ENCODE measurements at regions not wholly inside any gene's neighbourhood (a gene's known extent, or its start where the extent isn't known, plus 50 kb on each side); places are given as distances from the start of the nearest gene placed in this dataset.
"Not testable (repeated sequence)": the region's sequence is repeated elsewhere in the genome, so short reads cannot be mapped to it uniquely, and the experiment has no call there.

- Histone ChIP-seq H3K4me3 (ENCODE audit: insufficient read depth, low read depth, low read length) (no peak overlapping the region), H3K36me3 (replicated peaks; ENCODE audit: control insufficient read depth, insufficient read depth, low read length) (no peaks in the 10 kb centered on the region), H3K27me3 (ENCODE audit: control insufficient read depth, insufficient read depth, low read length) (no peaks in the 10 kb centered on the region)
- DNase-seq, result no peak
Measured at GRCh38 chr2:47728551-47728950, 54.4 kb upstream of the MSH6 start.

DNA sequence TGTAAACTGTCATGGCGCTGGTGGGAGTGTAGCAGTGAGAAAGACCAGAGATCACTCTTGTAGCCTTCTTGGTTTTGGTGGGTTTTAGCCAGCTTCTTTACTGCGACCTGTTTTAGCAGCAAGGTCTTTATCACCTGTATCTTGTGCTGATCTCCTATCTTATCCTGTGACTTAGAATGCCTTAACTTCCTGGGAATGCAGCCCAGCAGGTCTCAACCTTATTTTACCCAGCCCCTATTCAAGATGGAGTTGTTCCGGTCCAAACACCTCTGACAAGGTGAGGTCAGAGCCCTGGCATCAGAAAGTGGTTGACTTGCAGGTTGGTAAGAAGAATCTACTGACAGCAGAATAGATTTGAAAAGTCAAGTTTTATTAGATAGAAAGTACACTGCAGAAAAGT is 55.0 kb upstream of the MSH6 start:
- Histone ChIP-seq H3K27me3 (ENCODE audit: control insufficient read depth, insufficient read depth, low read length) (no peaks in the 10 kb centered on the region), H3K4me3 (ENCODE audit: insufficient read depth, low read depth, low read length) (no peak overlapping the region), H3K36me3 (replicated peaks; ENCODE audit: control insufficient read depth, insufficient read depth, low read length) (no peaks in the 10 kb centered on the region)
- no peak for DNase-seq

GRCh38 chr2:47726978-47727377 is 56.0 kb upstream of the MSH6 start:
- H3K36me3 ChIP-seq (replicated peaks; ENCODE audit: control insufficient read depth, insufficient read depth, low read length); H3K27me3 ChIP-seq (ENCODE audit: control insufficient read depth, insufficient read depth, low read length); H3K4me3 ChIP-seq (ENCODE audit: insufficient read depth, low read depth, low read length); DNase-seq: not testable (repeated sequence)

DNA sequence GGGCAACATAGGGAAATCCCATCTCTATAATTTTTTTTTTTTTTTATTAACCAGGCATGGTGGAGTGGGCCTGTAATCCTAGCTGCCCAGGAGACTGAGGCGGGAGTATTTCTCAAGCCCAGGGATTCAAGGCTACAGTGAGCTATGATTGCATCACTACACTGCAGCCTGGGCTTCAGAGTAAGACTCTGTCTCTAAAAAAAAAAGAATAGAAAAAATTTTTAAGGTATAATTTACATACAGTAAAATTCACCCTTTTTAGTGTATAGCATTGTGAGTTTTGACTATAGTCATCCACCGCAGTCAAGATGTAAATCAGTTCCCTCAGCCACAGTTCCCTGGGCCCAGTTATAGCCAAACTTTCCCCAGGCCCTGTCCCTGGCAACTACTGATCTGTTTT is 57.1 kb upstream of the MSH6 start:
- DNase-seq, result no peak
- H3K27me3 ChIP-seq (ENCODE audit: control insufficient read depth, insufficient read depth, low read length), result no peaks in the 10 kb centered on the region
- no peak overlapping the region for H3K4me3 ChIP-seq (ENCODE audit: insufficient read depth, low read depth, low read length)

DNA sequence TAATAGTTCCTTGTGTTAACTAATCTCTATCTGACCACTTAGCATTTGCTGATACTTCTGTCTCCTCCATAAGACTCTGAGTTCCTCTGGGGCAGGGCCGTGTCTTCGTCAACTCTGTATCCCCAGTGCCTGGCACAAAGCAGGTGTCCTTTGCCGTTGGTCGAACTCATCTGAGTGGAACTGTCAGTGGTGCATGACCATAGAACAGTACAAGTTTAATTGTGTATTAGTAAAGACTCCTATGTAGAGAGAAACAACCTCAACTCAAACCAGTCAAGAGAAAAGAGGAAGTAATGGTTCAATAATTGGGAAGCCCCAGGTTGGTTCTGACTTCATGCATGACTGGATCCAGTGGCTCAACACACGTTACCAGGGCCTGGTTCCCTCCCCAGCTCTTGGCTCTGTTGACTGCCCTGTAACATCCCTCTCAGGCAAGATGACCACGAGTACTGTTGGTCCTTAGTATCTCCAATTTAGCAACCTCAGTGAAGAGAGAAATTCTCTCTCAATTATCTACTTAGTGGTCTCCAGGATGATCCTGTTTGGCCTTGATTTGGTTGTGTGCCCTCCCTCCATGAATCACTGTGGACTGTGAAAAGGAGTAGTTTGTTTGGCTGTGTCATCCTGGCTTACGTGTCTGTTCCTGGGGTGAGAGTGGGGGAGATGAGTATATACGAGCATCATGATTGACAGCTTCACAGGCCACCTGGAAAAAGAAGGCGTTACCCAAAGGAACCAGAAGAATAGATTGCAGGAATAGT is 58.5 kb upstream of the MSH6 start:
- Histone ChIP-seq H3K36me3 (replicated peaks; ENCODE audit: control insufficient read depth, insufficient read depth, low read length) (no peaks in the 10 kb centered on the region), H3K4me3 (ENCODE audit: insufficient read depth, low read depth, low read length) (no peak overlapping the region), H3K27me3 (ENCODE audit: control insufficient read depth, insufficient read depth, low read length) (no peaks in the 10 kb centered on the region)
- no peak for DNase-seq

More for the DNA sequence above, 57.1 kb upstream of the MSH6 start:
- H3K36me3 ChIP-seq (replicated peaks; ENCODE audit: control insufficient read depth, insufficient read depth, low read length), result no peaks in the 10 kb centered on the region

DNA sequence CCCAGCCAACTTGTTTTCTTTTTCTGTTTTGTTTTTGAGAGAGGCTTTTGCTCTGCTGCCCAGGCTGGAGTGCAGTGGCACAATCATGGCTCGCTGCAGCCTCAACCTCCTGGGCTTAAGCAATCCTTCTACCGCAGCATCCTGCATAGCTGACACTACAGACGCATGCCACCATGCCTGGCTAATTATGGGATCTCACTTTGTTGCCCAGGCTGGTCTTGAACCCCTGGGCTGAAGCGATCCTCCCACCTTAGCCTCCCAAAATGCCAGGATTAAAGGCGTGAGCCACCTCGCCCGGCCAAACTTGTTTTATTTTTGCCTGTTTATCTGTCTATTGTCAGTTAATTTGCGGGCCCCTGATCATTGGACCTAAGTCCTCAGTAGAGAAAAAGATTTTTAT is 61.6 kb upstream of the MSH6 start:
- Histone ChIP-seq H3K36me3 (replicated peaks; ENCODE audit: control insufficient read depth, insufficient read depth, low read length) (no peaks in the 10 kb centered on the region), H3K4me3 (ENCODE audit: insufficient read depth, low read depth, low read length) (no peak overlapping the region), H3K27me3 (ENCODE audit: control insufficient read depth, insufficient read depth, low read length) (no peaks in the 10 kb centered on the region)
- DNase-seq, result no peak

DNA sequence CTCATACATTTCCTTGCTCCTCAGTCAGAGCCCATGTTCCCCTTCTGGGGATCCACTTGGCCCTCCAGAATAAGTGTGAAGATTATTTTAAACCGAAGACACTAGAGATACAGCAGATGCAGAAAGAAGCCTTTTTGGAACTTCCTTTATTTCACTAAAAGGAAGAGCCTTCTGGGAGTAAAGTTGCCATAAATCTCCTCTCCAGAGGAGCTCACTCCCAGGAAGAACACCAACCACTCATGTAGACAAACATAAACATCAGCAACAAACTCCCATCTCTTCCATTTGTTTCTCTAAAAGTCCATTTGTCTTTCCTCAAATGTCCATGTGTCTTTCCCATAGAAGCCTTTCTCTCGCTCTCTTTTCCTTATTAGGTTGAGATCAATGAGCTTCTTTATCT is 62.4 kb upstream of the MSH6 start:
- Histone ChIP-seq H3K4me3 (ENCODE audit: insufficient read depth, low read depth, low read length) (no peak overlapping the region), H3K36me3 (replicated peaks; ENCODE audit: control insufficient read depth, insufficient read depth, low read length) (no peaks in the 10 kb centered on the region), H3K27me3 (ENCODE audit: control insufficient read depth, insufficient read depth, low read length) (no peaks in the 10 kb centered on the region)
- DNase-seq, result no peak

GRCh38 chr2:47720036-47720435 is 62.9 kb upstream of the MSH6 start:
- DNase-seq, result no peak
- H3K36me3 ChIP-seq (replicated peaks; ENCODE audit: control insufficient read depth, insufficient read depth, low read length), result no peaks in the 10 kb centered on the region
- no peaks in the 10 kb centered on the region for H3K27me3 ChIP-seq (ENCODE audit: control insufficient read depth, insufficient read depth, low read length)
- H3K4me3 ChIP-seq (ENCODE audit: insufficient read depth, low read depth, low read length), result no peak overlapping the region

DNA sequence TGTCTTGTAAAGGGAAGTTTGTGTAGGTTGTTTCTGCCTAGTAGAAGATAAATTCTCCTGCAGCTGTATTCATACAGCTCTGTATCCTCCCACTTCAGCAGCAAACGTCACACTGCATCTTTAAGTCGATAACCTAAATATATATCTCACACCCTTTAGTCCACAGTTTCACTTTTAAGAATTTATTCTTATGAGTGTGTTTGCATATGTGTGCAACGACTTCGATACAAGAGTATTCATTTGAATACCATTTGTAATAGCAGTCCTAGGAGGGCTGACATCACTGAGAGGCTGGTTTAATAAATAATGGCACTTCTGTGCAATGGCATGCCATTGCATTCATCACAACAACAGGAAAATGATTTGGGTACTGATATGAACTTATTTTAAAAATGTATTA is 63.8 kb upstream of the MSH6 start:
- no peak for DNase-seq

GRCh38 chr2:47716307-47716706 is 66.6 kb upstream of the MSH6 start:
- not testable (repeated sequence) for H3K36me3 ChIP-seq (replicated peaks; ENCODE audit: control insufficient read depth, insufficient read depth, low read length); H3K4me3 ChIP-seq (ENCODE audit: insufficient read depth, low read depth, low read length); H3K27me3 ChIP-seq (ENCODE audit: control insufficient read depth, insufficient read depth, low read length); DNase-seq

More for the DNA sequence above, 63.8 kb upstream of the MSH6 start:
- Histone ChIP-seq H3K36me3 (replicated peaks; ENCODE audit: control insufficient read depth, insufficient read depth, low read length) (no peaks in the 10 kb centered on the region), H3K27me3 (ENCODE audit: control insufficient read depth, insufficient read depth, low read length) (no peaks in the 10 kb centered on the region), H3K4me3 (ENCODE audit: insufficient read depth, low read depth, low read length) (no peak overlapping the region)

DNA sequence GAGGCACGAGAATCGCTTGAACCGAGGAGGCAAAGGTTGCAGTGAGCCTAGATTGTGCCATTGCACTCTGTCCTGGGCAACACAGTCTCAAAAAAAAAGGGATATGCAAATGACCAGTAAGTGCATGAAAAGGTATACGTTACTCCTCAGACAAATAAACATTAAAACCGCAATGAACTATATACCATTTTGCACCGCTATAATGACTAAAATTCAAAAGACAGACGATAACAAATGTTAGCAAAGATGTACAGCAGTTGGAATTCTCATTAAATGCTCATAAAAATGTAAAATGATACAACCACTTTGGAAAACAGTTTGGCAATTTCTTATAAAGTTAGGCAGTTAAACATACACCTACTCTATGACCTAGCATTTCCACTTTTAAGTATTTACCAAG is 67.4 kb upstream of the MSH6 start:
- Histone ChIP-seq H3K36me3 (replicated peaks; ENCODE audit: control insufficient read depth, insufficient read depth, low read length) (no peaks in the 10 kb centered on the region), H3K27me3 (ENCODE audit: control insufficient read depth, insufficient read depth, low read length) (no peaks in the 10 kb centered on the region), H3K4me3 (ENCODE audit: insufficient read depth, low read depth, low read length) (no peak overlapping the region)
- no peak for DNase-seq

DNA sequence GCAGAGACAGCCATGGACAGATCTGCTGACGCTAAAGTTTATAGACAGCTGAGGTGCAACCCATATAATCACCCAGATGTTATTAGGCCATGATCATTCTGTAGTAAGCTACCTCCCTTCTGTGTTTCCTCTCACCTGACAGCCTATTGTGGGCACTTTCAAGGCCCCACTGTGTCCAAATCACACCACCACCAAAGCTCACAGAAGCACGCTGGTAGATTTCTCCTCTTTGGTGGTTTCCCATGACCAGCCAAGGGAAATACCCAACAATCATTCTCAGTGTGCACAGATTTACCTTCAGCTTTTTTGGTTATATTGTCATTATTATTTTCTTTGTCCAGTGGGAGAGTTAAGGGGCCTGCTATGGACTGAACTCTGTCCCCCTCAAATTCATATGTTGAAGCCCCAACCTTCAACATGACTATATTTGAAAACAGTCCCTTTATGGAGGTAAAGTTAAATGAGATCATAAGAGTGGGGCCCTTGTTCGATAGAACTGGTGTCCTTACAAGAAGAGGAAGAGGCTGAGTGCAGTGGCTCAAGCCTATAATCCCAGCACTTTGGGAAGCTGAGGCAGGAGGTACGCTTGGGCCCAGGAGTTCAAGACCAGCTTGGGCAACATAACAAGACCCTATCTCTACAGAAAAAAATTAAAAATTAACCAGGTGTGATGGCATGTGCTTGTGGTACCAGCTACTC is 74.0 kb upstream of the MSH6 start:
- Histone ChIP-seq H3K36me3 (replicated peaks; ENCODE audit: control insufficient read depth, insufficient read depth, low read length) (no peaks in the 10 kb centered on the region), H3K4me3 (ENCODE audit: insufficient read depth, low read depth, low read length) (no peak overlapping the region)

GRCh38 chr2:47704287-47704686 is 78.7 kb upstream of the MSH6 start:
- no peak overlapping the region for H3K4me3 ChIP-seq (ENCODE audit: insufficient read depth, low read depth, low read length)

More for the DNA sequence above, 74.0 kb upstream of the MSH6 start:
- DNase-seq, result no peak
- no peaks in the 10 kb centered on the region for H3K27me3 ChIP-seq (ENCODE audit: control insufficient read depth, insufficient read depth, low read length)

DNA sequence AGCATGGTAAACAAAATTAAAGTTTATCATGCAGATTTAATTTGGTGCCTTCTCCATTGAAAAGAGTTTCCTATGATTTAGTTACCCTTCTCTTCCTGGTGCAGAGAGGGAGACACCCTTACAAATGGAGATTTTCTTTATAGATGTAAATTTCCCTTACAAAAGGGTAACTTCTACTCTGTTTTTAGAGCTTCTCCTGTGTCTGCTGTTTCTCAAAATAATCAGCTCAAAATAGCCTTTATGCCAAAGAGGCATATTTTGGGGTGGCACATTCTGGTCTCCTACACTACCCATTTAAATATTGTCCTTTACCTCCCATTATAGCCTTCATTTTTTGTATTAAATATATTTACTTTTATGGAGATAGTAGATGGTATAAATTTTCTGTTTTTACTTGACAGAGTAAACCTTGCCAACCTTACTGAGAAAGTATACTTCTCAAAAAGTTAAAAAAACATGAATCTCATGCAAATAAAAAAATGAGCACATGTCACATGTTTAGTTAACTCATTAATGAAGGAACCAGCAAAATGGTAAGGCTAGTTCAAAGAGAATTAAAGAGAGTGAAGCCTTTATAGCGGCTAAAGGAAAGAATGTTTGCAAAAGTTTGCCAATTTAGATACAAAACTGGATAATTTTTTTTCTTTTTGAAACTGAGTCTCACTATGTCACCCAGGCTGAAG is 83.3 kb upstream of the MSH6 start:
- H3K27me3 ChIP-seq (ENCODE audit: control insufficient read depth, insufficient read depth, low read length), result no peaks in the 10 kb centered on the region

More at GRCh38 chr2:47704287-47704686, 78.7 kb upstream of the MSH6 start:
- H3K36me3 ChIP-seq (replicated peaks; ENCODE audit: control insufficient read depth, insufficient read depth, low read length), result no peaks in the 10 kb centered on the region
- DNase-seq, result no peak
- H3K27me3 ChIP-seq (ENCODE audit: control insufficient read depth, insufficient read depth, low read length), result no peaks in the 10 kb centered on the region

GRCh38 chr2:47698436-47698972 is 84.4 kb upstream of the MSH6 start:
- not testable (repeated sequence) for DNase-seq; H3K4me3 ChIP-seq (ENCODE audit: insufficient read depth, low read depth, low read length); H3K36me3 ChIP-seq (replicated peaks; ENCODE audit: control insufficient read depth, insufficient read depth, low read length); H3K27me3 ChIP-seq (ENCODE audit: control insufficient read depth, insufficient read depth, low read length)

More for the DNA sequence above, 83.3 kb upstream of the MSH6 start:
- Histone ChIP-seq H3K4me3 (ENCODE audit: insufficient read depth, low read depth, low read length) (no peak overlapping the region), H3K36me3 (replicated peaks; ENCODE audit: control insufficient read depth, insufficient read depth, low read length) (no peaks in the 10 kb centered on the region)
- DNase-seq, result no peak
